SK-N-MC (cell line): ENCODE measurements at regions not wholly inside any gene's neighbourhood (a gene's known extent, or its start where the extent isn't known, plus 50 kb on each side); places are given as distances from the start of the nearest gene placed in this dataset.
A peak's percentile ranks its signal among the peaks of the same experiment; 100 is the strongest.
"Not testable (repeated sequence)": the region's sequence is repeated elsewhere in the genome, so short reads cannot be mapped to it uniquely, and the experiment has no call there.

Experiments
- DNase-seq: peaks from one replicate; pipeline ENCODE4 v3.0.0-alpha.2; 2011; ENCODE audit warnings: low read depth, low spot score
- H3K27ac ChIP-seq: fragments of 200-600 bp; sonication (generic); 2 replicates; pipeline ENCODE4 v1.5.1; 2016; ENCODE audit warnings: mixed run types
- H3K36me3 ChIP-seq: fragments of 200-600 bp; sonication (generic); 2 replicates; pipeline ENCODE4 v1.6.1; 2017; ENCODE audit warnings: antibody characterized with exemption, low read length, mixed read lengths; ENCODE audit not compliant: insufficient read depth
- H3K4me3 ChIP-seq: fragments of 200-600 bp; sonication (generic); 2 replicates; pipeline ENCODE4 v1.5.1; 2016
- H3K9ac ChIP-seq: fragments of 200-600 bp; sonication (generic); 2 replicates; pipeline ENCODE4 v1.8.0; 2017; ENCODE audit warnings: mixed run types, mixed read lengths; ENCODE audit not compliant: insufficient read length
- H3K9me3 ChIP-seq: fragments of 200-600 bp; sonication (generic); 2 replicates; pipeline ENCODE4 v1.6.1; 2017; ENCODE audit warnings: low read depth, mild to moderate bottlenecking, antibody characterized with exemption, low read length, moderate library complexity, mixed read lengths
- EZH2 ChIP-seq: fragments of 200-600 bp; sonication (generic); IDR thresholded peaks from one replicate; pipeline ENCODE4 v1.6.1; 2017; ENCODE audit warnings: antibody characterized with exemption
- FOXP2 ChIP-seq: optimal IDR thresholded peaks from 2 replicates; pipeline ENCODE3; 2011; ENCODE audit warnings: mild to moderate bottlenecking, moderate library complexity; ENCODE audit not compliant: insufficient read depth; ENCODE audit errors: extremely low read length, control extremely low read depth
- POLR2AphosphoS5 ChIP-seq: IDR thresholded peaks from 2 replicates; pipeline ENCODE4 v1.6.1; 2012; ENCODE audit warnings: mild to moderate bottlenecking, low read depth, low read length, borderline replicate concordance

DNA sequence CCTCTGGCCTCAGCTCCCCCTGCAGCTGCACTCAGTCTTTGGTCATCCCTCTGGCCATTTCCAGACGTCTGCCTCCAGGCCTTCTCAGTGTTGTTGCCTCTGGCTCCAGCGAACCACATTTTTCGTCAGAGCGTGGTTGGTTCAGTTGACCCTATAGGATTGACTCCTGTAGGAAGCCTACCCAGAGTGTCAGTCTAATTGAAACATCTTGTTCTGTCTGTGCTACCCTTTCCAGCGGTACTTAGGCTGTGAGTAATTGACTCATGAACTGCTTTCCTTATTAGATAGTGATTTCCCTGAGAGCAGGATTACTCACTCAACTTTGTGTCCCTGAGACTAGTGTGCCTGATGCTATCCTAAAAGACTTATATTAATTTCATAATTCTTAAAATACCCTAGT is 373.2 kb downstream of the ATP23 start:
- Histone ChIP-seq H3K36me3 (no peaks in the 10 kb centered on the region), H3K9me3 (no peaks in the 10 kb centered on the region), H3K9ac (no peak overlapping the region), H3K27ac (no peak overlapping the region), H3K4me3 (no peak overlapping the region)
- no peak for TF ChIP-seq POLR2AphosphoS5
- TF ChIP-seq FOXP2: no peak
- no peak for DNase-seq

DNA sequence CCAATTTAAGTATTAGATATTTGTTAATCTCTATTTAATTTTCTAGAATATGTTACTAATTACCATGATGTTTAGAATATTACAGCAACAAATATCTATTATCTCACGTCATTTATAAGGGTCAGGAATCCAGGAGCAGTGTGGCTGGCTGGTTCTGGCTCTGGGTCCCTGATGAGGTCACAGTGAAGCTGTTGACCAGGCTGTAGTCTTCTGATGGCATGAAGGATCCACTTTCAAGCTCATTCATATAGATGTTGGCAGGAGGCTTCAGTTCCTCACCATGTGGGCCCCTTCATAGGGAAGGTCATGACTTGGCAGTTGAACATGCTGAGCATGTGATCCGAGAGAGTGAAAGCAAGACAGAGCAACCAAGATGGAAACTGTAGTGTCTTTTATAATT is 375.6 kb downstream of the ATP23 start:
- Histone ChIP-seq H3K27ac (no peak overlapping the region), H3K36me3 (no peaks in the 10 kb centered on the region), H3K9ac (no peak overlapping the region), H3K9me3 (no peaks in the 10 kb centered on the region), H3K4me3 (no peak overlapping the region)
- TF ChIP-seq EZH2 (no peak), POLR2AphosphoS5 (no peak), FOXP2 (no peak)
- no peak for DNase-seq

DNA sequence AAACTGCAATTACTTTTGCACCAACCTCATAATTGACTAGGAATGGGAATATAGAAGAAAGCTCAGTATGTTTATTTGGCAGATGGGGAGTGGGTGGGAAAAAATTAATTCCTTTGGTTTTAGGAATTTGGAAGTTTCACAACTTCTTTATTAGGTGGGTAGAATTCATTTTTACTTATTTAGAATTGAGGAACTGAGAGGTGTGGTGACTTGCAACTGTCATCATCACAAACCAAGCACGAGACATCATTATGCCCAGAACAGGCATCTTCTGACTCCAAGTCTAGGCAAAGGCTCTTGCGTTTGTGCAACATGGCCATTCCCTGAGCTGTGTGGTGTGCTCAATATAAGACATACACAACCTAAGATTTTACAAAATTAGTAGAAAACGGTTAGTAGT is 380.0 kb downstream of the ATP23 start:
- H3K27ac ChIP-seq: no peak overlapping the region
- no peak overlapping the region for H3K9ac ChIP-seq
- no peak for DNase-seq
- H3K4me3 ChIP-seq: no peak overlapping the region
- H3K36me3 ChIP-seq: no peaks in the 10 kb centered on the region
- no peaks in the 10 kb centered on the region for H3K9me3 ChIP-seq
- TF ChIP-seq EZH2 (no peak), POLR2AphosphoS5 (no peak), FOXP2 (no peak)

DNA sequence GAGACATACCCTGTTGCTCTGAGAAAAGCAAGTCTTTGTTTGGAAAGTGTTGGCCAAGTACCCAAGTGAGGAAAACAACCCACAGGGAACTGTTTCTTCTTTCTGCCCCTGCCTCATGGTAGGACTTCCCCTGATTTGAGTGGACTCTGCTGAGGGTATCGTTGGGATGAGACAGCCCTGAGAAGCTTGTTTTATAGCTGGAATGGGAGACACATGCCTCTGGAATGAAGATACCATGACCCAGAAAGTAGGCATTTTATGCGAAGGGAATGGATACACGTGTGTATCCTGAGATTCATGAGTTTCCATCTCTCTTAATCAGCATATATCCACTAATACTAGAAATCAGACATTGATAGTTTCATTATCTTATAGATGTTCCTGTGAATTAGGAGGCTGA is 382.3 kb downstream of the ATP23 start:
- no peak overlapping the region for H3K27ac ChIP-seq
- DNase-seq: no peak
- no peaks in the 10 kb centered on the region for H3K36me3 ChIP-seq
- no peak overlapping the region for H3K4me3 ChIP-seq
- TF ChIP-seq EZH2 (no peak), FOXP2 (no peak), POLR2AphosphoS5 (no peak)
- H3K9me3 ChIP-seq: no peaks in the 10 kb centered on the region
- H3K9ac ChIP-seq: no peak overlapping the region

DNA sequence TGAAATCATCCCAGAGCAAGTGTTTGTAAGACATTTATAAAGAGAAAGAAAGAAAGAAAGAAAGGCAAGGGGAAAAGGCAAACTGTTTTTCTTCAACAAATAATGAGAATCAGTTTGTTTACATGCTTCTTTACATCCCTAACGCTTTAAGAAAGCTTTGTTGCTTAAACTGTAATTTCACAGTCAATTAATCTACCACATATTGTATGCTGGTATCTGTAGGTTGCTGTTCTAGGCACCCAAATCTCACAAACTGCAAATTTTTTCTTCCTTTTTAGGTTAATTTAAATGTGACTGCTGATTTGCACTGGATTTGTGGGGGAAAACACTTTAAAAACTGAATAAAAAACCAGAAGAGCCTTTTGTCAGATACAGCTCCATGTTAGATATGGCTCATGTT is 384.2 kb downstream of the ATP23 start:
- no peak for DNase-seq
- TF ChIP-seq FOXP2: no peak
- Histone ChIP-seq H3K36me3 (no peaks in the 10 kb centered on the region), H3K4me3 (no peak overlapping the region), H3K9ac (no peak overlapping the region), H3K27ac (no peak overlapping the region), H3K9me3 (no peaks in the 10 kb centered on the region)

DNA sequence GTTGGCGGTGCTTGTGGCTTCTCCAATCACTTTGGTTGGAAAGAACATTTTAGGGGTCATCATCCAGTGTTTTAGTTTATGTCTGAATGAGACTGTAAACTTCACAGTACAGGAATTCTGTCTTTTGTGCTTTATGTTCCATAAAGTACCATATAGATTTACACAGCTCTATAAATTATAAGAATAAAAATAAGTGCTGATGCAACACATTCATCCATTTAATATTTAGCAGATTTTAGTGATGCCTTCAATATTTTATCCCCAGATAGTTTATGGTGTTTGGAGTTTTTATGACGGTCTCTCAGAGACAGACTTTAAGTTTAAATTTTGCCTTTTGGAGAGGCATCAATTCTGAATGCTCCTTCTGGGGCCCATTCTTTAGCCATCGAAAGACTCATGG is 385.2 kb downstream of the ATP23 start:
- Histone ChIP-seq H3K9me3 (no peaks in the 10 kb centered on the region), H3K4me3 (no peak overlapping the region), H3K9ac (no peak overlapping the region), H3K36me3 (no peaks in the 10 kb centered on the region), H3K27ac (no peak overlapping the region)
- no peak for DNase-seq
- no peak for TF ChIP-seq EZH2
- no peak for TF ChIP-seq FOXP2
- TF ChIP-seq POLR2AphosphoS5: no peak

DNA sequence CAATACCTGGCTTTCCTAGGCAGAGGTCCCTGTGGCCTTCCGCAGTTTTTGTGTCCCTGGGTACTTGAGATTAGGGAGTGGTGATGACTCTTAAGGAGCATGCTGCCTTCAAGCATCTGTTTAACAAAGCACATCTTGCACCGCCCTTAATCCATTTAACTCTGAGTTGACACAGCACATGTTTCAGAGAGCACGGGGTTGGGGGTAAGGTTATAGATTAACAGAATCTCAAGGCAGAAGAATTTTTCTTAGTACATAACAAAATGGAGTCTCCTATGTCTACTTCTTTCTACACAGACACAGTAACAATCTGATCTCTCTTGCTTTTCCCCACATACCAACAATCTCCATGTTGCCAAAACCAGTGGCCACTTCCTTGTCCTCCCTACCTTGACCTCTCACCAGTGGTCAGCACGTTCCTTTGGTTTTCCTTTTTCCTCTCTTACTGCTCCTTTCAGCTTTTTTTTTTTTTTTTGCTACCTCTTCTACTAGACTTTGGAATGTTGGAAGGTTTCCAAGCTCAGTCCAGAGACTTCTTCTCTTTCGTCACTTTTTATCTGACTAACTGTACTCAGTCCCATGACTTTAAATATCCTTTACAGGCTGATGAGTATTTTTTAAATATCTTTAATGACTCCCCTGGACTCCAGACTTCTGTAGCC is 395.3 kb downstream of the ATP23 start:
- H3K9ac ChIP-seq, H3K4me3 ChIP-seq, H3K9me3 ChIP-seq, H3K36me3 ChIP-seq, DNase-seq, H3K27ac ChIP-seq: not testable (repeated sequence)

DNA sequence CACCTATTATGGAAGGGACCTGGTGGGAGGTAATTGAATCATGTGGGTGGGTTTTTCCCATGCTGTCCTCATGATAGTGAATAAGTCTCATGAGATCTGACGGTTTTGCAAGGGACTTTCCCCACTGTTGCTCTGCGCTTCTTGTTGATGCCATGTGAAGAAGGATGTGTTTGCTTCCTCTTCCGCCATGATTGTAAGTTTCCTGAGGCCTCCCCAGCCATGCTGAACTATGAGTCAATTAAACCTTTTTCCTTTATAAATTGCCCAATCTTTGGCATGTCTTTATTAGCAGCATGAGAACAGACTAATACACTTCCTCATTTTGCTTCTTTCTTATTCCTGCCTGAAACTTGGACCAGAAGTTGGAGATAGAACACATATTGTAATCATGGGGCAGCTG is 396.2 kb downstream of the ATP23 start:
- not testable (repeated sequence) for H3K9me3 ChIP-seq, H3K9ac ChIP-seq, H3K36me3 ChIP-seq, H3K27ac ChIP-seq, H3K4me3 ChIP-seq, DNase-seq

DNA sequence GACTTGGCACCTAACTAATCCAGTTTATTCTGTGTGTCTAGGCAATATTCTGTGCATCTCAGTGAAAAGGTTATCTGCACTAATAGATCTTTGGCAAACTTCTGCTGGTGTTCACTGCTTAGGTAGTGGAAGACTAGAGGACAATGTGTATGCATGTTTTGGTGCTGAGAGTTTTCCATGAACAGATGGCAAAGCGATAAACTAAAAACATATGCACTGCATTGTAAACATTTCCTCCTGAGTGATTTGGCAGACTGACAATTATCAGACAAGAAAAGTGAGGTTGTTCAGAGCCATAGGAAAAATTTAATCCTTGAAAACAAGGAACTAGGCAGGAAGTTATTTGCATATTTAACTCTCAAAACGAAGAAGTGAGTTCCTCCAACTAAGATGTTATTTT is 400.4 kb downstream of the ATP23 start:
- peak overlapping the region; percentile 72 for H3K27ac ChIP-seq
- DNase-seq: peak; percentile 86

DNA sequence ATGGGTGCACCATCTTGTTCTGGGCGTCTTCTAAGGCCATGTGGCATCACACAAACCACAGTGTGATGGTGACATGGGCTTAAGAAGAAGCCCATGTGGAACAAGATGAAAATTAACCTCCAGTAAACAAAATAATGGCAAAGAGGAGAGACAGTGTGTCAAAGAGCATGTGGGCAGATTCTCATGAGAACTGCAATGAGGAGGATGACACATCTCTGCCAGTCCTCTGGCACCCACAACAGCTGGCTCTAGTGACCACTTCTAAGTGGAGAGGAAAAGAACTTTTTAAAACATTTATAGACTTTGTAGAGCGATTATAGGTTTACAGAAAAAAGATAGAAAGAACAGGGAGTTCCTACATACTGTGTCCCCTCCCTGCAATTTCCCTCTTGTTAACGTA is 401.4 kb downstream of the ATP23 start:
- Histone ChIP-seq H3K27ac (no peak overlapping the region), H3K4me3 (peak overlapping the region; percentile 57), H3K36me3 (no peaks in the 10 kb centered on the region), H3K9me3 (no peaks in the 10 kb centered on the region), H3K9ac (no peak overlapping the region)
- TF ChIP-seq POLR2AphosphoS5 (no peak), FOXP2 (no peak), EZH2 (no peak)
- no peak for DNase-seq

More for the DNA sequence above, 400.4 kb downstream of the ATP23 start:
- TF ChIP-seq FOXP2: peak; percentile 97
- TF ChIP-seq POLR2AphosphoS5: peak; percentile 45; the same call in 1 of the 2 replicates
- TF ChIP-seq EZH2: no peak
- Histone ChIP-seq H3K9me3 (no peaks in the 10 kb centered on the region), H3K9ac (no peak overlapping the region), H3K36me3 (no peaks in the 10 kb centered on the region), H3K4me3 (peak overlapping the region; percentile 57)
